Caco-2 (cell line): ENCODE measurements at regions not wholly inside any gene's neighbourhood (a gene's known extent, or its start where the extent isn't known, plus 50 kb on each side); places are given as distances from the start of the nearest gene placed in this dataset.

Experiments
- BruUV-seq: library from RNA; stranded (reverse); fragments of 400-500 nt; replicated peaks from 2 replicates; lab custom pipeline; 2021; lab: Mats Ljungman, UMichigan
- CTCF ChIA-PET: fragments of 300-600 bp; sonication (Branson Sonifier 250); formaldehyde crosslinking; loops from one replicate; lab custom pipeline; 2022; ENCODE audit warnings: antibody characterized with exemption; lab: Charles Lee
- POLR2A ChIA-PET: fragments of 300-600 bp; sonication (Branson Sonifier 250); formaldehyde crosslinking; loops from one replicate; lab custom pipeline; 2022; ENCODE audit warnings: antibody characterized with exemption; lab: Charles Lee
- DNase-seq, 2 experiments: peaks; one replicate each; pipeline versions ENCODE4 v3.0.0 to v3.0.0-alpha.2; 2020 to 2022
- H3K27me3 ChIP-seq: replicated peaks from 2 replicates; pipeline ENCODE4 v1.6.0; 2011; ENCODE audit warnings: low read length; ENCODE audit not compliant: control insufficient read depth, insufficient read depth
- H3K36me3 ChIP-seq: 2 replicates; pipeline ENCODE4 v1.5.1; 2011; ENCODE audit warnings: low read length; ENCODE audit not compliant: control insufficient read depth, insufficient read depth
- H3K4me1 ChIP-seq: fragments of 250-450 bp; sonication (Bioruptor Pico); 2 replicates; pipeline ENCODE4 v1.5.1; 2020; ENCODE audit warnings: mild to moderate bottlenecking
- H3K4me3 ChIP-seq: 2 replicates; pipeline ENCODE4 v1.5.1; 2011; ENCODE audit warnings: low read depth, mild to moderate bottlenecking, control low read depth, low read length
- H3K9me3 ChIP-seq: fragments of 250-450 bp; sonication (Bioruptor Pico); 2 replicates; pipeline ENCODE4 v1.5.1; 2020; ENCODE audit warnings: mild to moderate bottlenecking, moderate library complexity
- H3K27ac Mint-ChIP-seq: one replicate; pipeline ENCODE4 v1.8.0; 2022; ENCODE audit warnings: mixed read lengths; ENCODE audit not compliant: unreplicated experiment
- H3K27me3 Mint-ChIP-seq: one replicate; pipeline ENCODE4 v1.8.0; 2022; ENCODE audit warnings: mixed read lengths; ENCODE audit not compliant: insufficient read depth, unreplicated experiment
- H3K36me3 Mint-ChIP-seq: one replicate; pipeline ENCODE4 v1.8.0; 2022; ENCODE audit warnings: mild to moderate bottlenecking, mixed read lengths; ENCODE audit not compliant: insufficient read depth, unreplicated experiment
- H3K4me1 Mint-ChIP-seq: one replicate; pipeline ENCODE4 v1.8.0; 2022; ENCODE audit warnings: low read depth, mixed read lengths; ENCODE audit not compliant: unreplicated experiment
- H3K4me3 Mint-ChIP-seq: one replicate; pipeline ENCODE4 v1.8.0; 2022; ENCODE audit warnings: mild to moderate bottlenecking, moderate library complexity, mixed read lengths; ENCODE audit not compliant: unreplicated experiment
- H3K9me3 Mint-ChIP-seq: one replicate; pipeline ENCODE4 v1.8.0; 2022; ENCODE audit warnings: mixed read lengths; ENCODE audit not compliant: unreplicated experiment
- CTCF ChIP-seq, 2 experiments: fragments of 200-600 bp in 1 of 2; IDR thresholded peaks; 1 replicate in 1 of 2; 2 replicates in 1 of 2; pipeline versions ENCODE4 v1.5.1 to v1.8.0; 2011 to 2022; ENCODE audit warnings: antibody characterized with exemption in 1 of 2, control low read depth in 1 of 2, inconsistent platforms in 1 of 2, low read depth in 1 of 2, low read length in 1 of 2, mild to moderate bottlenecking in 1 of 2, moderate library complexity in 1 of 2; ENCODE audit not compliant: insufficient read depth in 1 of 2, severe bottlenecking in 1 of 2, unreplicated experiment in 1 of 2
- intact Hi-C: fragments of 100-400 bp; cut with micrococcal nuclease; formaldehyde crosslinking; loops from one replicate; pipeline ENCODE4 v1.10.0; 2022; ENCODE audit not compliant: unreplicated experiment

GRCh38 chr7:83704564-83704963 lies 55.6 kb upstream of the SEMA3E start:
- no TSS peak for BruUV-seq
- Mint-ChIP-seq H3K36me3 (no peaks in the 10 kb centered on the region), H3K4me1 (no peaks in the 10 kb centered on the region), H3K9me3 (peaks cover 11% of the 10 kb centered on the region), H3K4me3 (no peak overlapping the region), H3K27me3 (no peaks in the 10 kb centered on the region), H3K27ac (no peak overlapping the region)
- intact Hi-C loops = loop anchor here (1.0 kb wide), 1 partner anchor 19 kb away; no protein-coding TSS in a partner anchor
- ChIA-PET CTCF (no interaction called here), POLR2A (no interaction called here)
- Histone ChIP-seq H3K27me3 (no peaks in the 10 kb centered on the region), H3K9me3 (0 out of 2 replicates have a peak, but pooled peaks cover 3% of the 10 kb centered on the region), H3K4me1 (peaks cover 10% of the 10 kb centered on the region), H3K36me3 (no peaks in the 10 kb centered on the region), H3K4me3 (no peak overlapping the region)
- peak; percentile 52 to 53 for DNase-seq
- TF ChIP-seq CTCF (IDR thresholded peaks at IDR 0.05; ENCODE audit: insufficient read depth in 1 of 2, low read depth in 1 of 2, low read length in 1 of 2, severe bottlenecking in 1 of 2, unreplicated experiment in 1 of 2) = no peak

- Histone ChIP-seq H3K4me3 (no peak overlapping the region), H3K9me3 (0 out of 2 replicates have a peak, but pooled peaks cover 3% of the 10 kb centered on the region), H3K36me3 (no peaks in the 10 kb centered on the region), H3K4me1 (peaks cover 10% of the 10 kb centered on the region), H3K27me3 (no peaks in the 10 kb centered on the region)
- ChIA-PET POLR2A (no interaction called here), CTCF (no interaction called here)
- no peaks in the 10 kb centered on the region for H3K9me3 Mint-ChIP-seq
- H3K4me1 Mint-ChIP-seq = peaks cover 11% of the 10 kb centered on the region
- intact Hi-C loops = no loop called here
- BruUV-seq = no TSS peak
- TF ChIP-seq CTCF (IDR thresholded peaks at IDR 0.05; ENCODE audit: insufficient read depth in 1 of 2, low read depth in 1 of 2, low read length in 1 of 2, severe bottlenecking in 1 of 2, unreplicated experiment in 1 of 2) = no peak
- no peaks in the 10 kb centered on the region for H3K36me3 Mint-ChIP-seq
- H3K27ac Mint-ChIP-seq = no peak overlapping the region
- no peak for DNase-seq
- no peaks in the 10 kb centered on the region for H3K27me3 Mint-ChIP-seq
- no peak overlapping the region for H3K4me3 Mint-ChIP-seq
Measured at GRCh38 chr7:83702446-83702845, 53.5 kb upstream of the SEMA3E start.

- ChIA-PET POLR2A (no interaction called here), CTCF (no interaction called here)
- H3K4me3 Mint-ChIP-seq = no peak overlapping the region
- no peaks in the 10 kb centered on the region for H3K27me3 Mint-ChIP-seq
- Histone ChIP-seq H3K4me3 (no peak overlapping the region), H3K36me3 (no peaks in the 10 kb centered on the region), H3K4me1 (peaks cover 10% of the 10 kb centered on the region), H3K9me3 (0 out of 2 replicates have a peak, but pooled peaks cover 3% of the 10 kb centered on the region), H3K27me3 (no peaks in the 10 kb centered on the region)
- H3K36me3 Mint-ChIP-seq = no peaks in the 10 kb centered on the region
- H3K9me3 Mint-ChIP-seq = no peaks in the 10 kb centered on the region
- intact Hi-C loops = no loop called here
- no peak for DNase-seq
- no peak for TF ChIP-seq CTCF (IDR thresholded peaks at IDR 0.05; ENCODE audit: insufficient read depth in 1 of 2, low read depth in 1 of 2, low read length in 1 of 2, severe bottlenecking in 1 of 2, unreplicated experiment in 1 of 2)
- H3K4me1 Mint-ChIP-seq = peaks cover 18% of the 10 kb centered on the region
- no peak overlapping the region for H3K27ac Mint-ChIP-seq
- BruUV-seq = no TSS peak
Measured at GRCh38 chr7:83701736-83702135, 52.8 kb upstream of the SEMA3E start.
